Mesendoderm (in vitro differentiated cells): ENCODE measurements at regions not wholly inside any gene's neighbourhood (a gene's known extent, or its start where the extent isn't known, plus 50 kb on each side); places are given as distances from the start of the nearest gene placed in this dataset.
"Not testable (repeated sequence)": the region's sequence is repeated elsewhere in the genome, so short reads cannot be mapped to it uniquely, and the experiment has no call there.

ENCODE experiments used
- DNase-seq: peaks from one replicate; pipeline ENCODE4 v3.0.0; 2013
- H2AK5ac ChIP-seq: 2 replicates; pipeline ENCODE4 v1.6.1; 2013; ENCODE audit warnings: low read length, inconsistent platforms
- H2BK120ac ChIP-seq: 2 replicates; pipeline ENCODE4 v1.6.1; 2013; ENCODE audit warnings: low read depth, mild to moderate bottlenecking, low read length, moderate library complexity, mixed read lengths
- H2BK15ac ChIP-seq: replicated peaks from 2 replicates; pipeline ENCODE4 v1.6.1; 2013; ENCODE audit warnings: low read depth, mild to moderate bottlenecking, moderate library complexity
- H2BK5ac ChIP-seq: 2 replicates; pipeline ENCODE4 v1.6.1; 2013; ENCODE audit warnings: low read length, inconsistent platforms
- H3K18ac ChIP-seq: 2 replicates; pipeline ENCODE4 v1.6.1; 2013; ENCODE audit warnings: mild to moderate bottlenecking, low read length, mixed read lengths
- H3K23ac ChIP-seq: one replicate; pipeline ENCODE4 v1.6.1; 2013; ENCODE audit warnings: low read length
- H3K27ac ChIP-seq: 2 replicates; pipeline ENCODE4 v1.5.1; 2013; ENCODE audit warnings: low read depth, mild to moderate bottlenecking, inconsistent platforms, low read length, moderate library complexity
- H3K27me3 ChIP-seq: 2 replicates; pipeline ENCODE4 v1.6.1; 2013; ENCODE audit warnings: low read length, control low read depth, mild to moderate bottlenecking, inconsistent platforms; ENCODE audit not compliant: insufficient read depth, poor library complexity
- H3K36me3 ChIP-seq: 2 replicates; pipeline ENCODE4 v1.6.1; 2013; ENCODE audit warnings: low read length, inconsistent platforms; ENCODE audit not compliant: control insufficient read depth, insufficient read depth
- H3K4ac ChIP-seq: one replicate; pipeline ENCODE4 v1.6.1; 2013; ENCODE audit warnings: low read depth, mild to moderate bottlenecking, low read length, moderate library complexity
- H3K4me1 ChIP-seq: 2 replicates; pipeline ENCODE4 v1.6.1; 2013; ENCODE audit warnings: low read depth, low read length, inconsistent platforms; ENCODE audit not compliant: control insufficient read depth
- H3K4me2 ChIP-seq: 2 replicates; pipeline ENCODE4 v1.6.1; 2013; ENCODE audit warnings: low read length
- H3K4me3 ChIP-seq: 2 replicates; pipeline ENCODE4 v1.5.1; 2013; ENCODE audit warnings: mild to moderate bottlenecking, low read length
- H3K56ac ChIP-seq: one replicate; pipeline ENCODE4 v1.6.1; 2013; ENCODE audit warnings: low read length
- H3K79me1 ChIP-seq: 2 replicates; pipeline ENCODE4 v1.6.1; 2013; ENCODE audit warnings: low read length, inconsistent platforms
- H3K79me2 ChIP-seq: 2 replicates; pipeline ENCODE4 v1.6.1; 2013; ENCODE audit warnings: mild to moderate bottlenecking, low read length; ENCODE audit not compliant: control insufficient read depth, insufficient read depth
- H3K9ac ChIP-seq: 2 replicates; pipeline ENCODE4 v1.6.1; 2013; ENCODE audit warnings: low read length, inconsistent platforms
- H4K5ac ChIP-seq: one replicate; pipeline ENCODE4 v1.6.1; 2013; ENCODE audit warnings: low read length
- H4K8ac ChIP-seq: one replicate; pipeline ENCODE4 v1.6.1; 2013; ENCODE audit warnings: low read depth, mild to moderate bottlenecking, control low read depth, low read length, moderate library complexity
- WGBS: extraction: QIAGEN DNeasy Blood & Tissue Kit; methylation state at CpG from one replicate; pipeline ENCODE4 v1.1.7; 2013; ENCODE audit warnings: low lambda C conversion rate, missing lambda C conversion rate; ENCODE audit not compliant: insufficient coverage; ENCODE audit errors: extremely low coverage; 5-methylcytosine and 5-hydroxymethylcytosine counted together

DNA sequence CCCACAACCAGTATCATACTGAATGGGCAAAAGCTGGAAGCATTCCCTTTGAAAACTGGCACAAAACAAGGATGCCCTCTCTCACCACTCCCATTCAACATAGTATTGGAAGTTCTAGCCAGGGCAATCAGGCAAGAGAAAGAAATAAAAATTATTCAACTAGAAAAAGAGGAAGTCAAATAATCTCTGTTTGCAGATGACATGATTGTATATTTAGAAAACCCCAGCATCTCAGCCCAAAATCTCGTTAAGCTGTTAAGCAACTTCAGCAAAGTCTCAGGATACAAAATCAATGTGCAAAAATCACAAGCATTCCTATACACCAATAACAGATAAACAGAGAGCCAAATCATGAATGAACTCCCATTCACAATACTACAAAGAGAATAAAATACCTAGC lies 1297.0 kb upstream of the PCDH9 start:
- no CpG with 5 or more reads among the region's 1 CpG for WGBS
- H2BK15ac ChIP-seq, H3K4me1 ChIP-seq, DNase-seq, H3K79me1 ChIP-seq, H4K5ac ChIP-seq, H3K56ac ChIP-seq, H3K9ac ChIP-seq, H3K36me3 ChIP-seq, H3K4me2 ChIP-seq, H4K8ac ChIP-seq, H3K23ac ChIP-seq, H3K27ac ChIP-seq, H3K79me2 ChIP-seq, H2AK5ac ChIP-seq, H2BK120ac ChIP-seq, H3K4me3 ChIP-seq, H3K18ac ChIP-seq, H2BK5ac ChIP-seq, H3K4ac ChIP-seq, H3K27me3 ChIP-seq: not testable (repeated sequence)

GRCh38 chr13:68523838-68524424 lies 1293.8 kb upstream of the PCDH9 start:
- Histone ChIP-seq H2BK15ac (no peak overlapping the region), H3K4me3 (no peak overlapping the region), H2BK120ac (no peak overlapping the region), H2BK5ac (no peak overlapping the region), H3K4me2 (no peak overlapping the region), H3K27ac (no peak overlapping the region), H3K36me3 (no peaks in the 10 kb centered on the region), H3K4me1 (no peaks in the 10 kb centered on the region), H3K18ac (no peak overlapping the region), H3K27me3 (no peaks in the 10 kb centered on the region), H3K56ac (no peak overlapping the region), H4K8ac (no peak overlapping the region), H3K9ac (no peak overlapping the region), H3K23ac (no peak overlapping the region), H4K5ac (no peak overlapping the region), H2AK5ac (no peak overlapping the region), H3K79me1 (no peaks in the 10 kb centered on the region), H3K79me2 (no peaks in the 10 kb centered on the region), H3K4ac (no peak overlapping the region)
- DNase-seq: no peak
- no CpG with 5 or more reads among the region's 30 CpGs for WGBS

- Histone ChIP-seq H3K4me3 (no peak overlapping the region), H3K27ac (no peak overlapping the region), H3K27me3 (no peaks in the 10 kb centered on the region), H3K23ac (no peak overlapping the region), H2BK15ac (no peak overlapping the region), H3K56ac (no peak overlapping the region), H3K9ac (no peak overlapping the region), H3K4me2 (no peak overlapping the region), H3K79me1 (no peaks in the 10 kb centered on the region), H2BK120ac (no peak overlapping the region), H3K4me1 (no peaks in the 10 kb centered on the region), H3K18ac (no peak overlapping the region), H2BK5ac (no peak overlapping the region), H4K5ac (no peak overlapping the region), H3K79me2 (no peaks in the 10 kb centered on the region), H3K4ac (no peak overlapping the region), H3K36me3 (no peaks in the 10 kb centered on the region), H4K8ac (no peak overlapping the region), H2AK5ac (no peak overlapping the region)
- WGBS: no CpG with 5 or more reads among the region's 2 CpGs
- DNase-seq: no peak
Observed at GRCh38 chr13:68522184-68522583, 1292.0 kb upstream of the PCDH9 start.

GRCh38 chr13:68509734-68510621 lies 1279.8 kb upstream of the PCDH9 start:
- WGBS: no CpG with 5 or more reads among the region's 4 CpGs
- H3K27ac ChIP-seq: no peak overlapping the region

DNA sequence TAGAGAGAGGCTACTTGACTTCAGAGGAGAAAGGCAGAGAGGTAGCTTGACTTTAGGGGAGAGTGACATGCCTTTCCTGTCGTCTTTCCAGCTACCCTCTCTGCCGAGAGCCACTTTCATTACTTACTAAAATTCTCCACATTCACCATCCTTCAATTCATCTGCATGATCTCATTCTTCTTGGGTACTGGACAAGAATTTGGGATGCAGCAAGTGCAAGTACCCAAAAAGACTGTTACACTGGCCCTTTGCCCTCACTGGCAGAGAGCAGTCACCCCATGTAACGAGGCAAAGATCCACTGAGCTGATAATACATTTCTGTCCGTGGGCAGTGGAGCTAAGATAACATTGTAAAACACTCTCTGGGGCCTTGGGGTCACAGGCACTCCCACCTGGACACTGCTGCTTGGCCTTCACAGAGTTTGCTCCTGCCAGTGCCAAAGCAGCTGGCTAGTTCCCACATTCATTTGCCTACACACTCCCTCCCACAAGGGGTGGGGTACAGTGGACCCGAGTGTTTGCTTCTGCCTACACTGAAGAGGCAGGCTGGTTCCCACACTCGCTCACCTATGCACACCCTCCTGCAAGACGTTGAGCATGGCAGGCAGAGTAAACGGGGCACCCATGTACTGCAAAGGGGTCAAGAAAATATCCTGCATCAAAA lies 1276.9 kb upstream of the PCDH9 start:
- WGBS: no CpG with 5 or more reads among the region's 8 CpGs
- Histone ChIP-seq H3K27ac (no peak overlapping the region), H3K4ac (no peak overlapping the region)

More at GRCh38 chr13:68509734-68510621, 1279.8 kb upstream of the PCDH9 start:
- Histone ChIP-seq H3K4ac (no peak overlapping the region), H3K56ac (no peak overlapping the region), H3K4me2 (no peak overlapping the region), H3K79me2 (no peaks in the 10 kb centered on the region), H3K79me1 (no peaks in the 10 kb centered on the region), H3K23ac (no peak overlapping the region), H2BK5ac (no peak overlapping the region), H3K4me3 (no peak overlapping the region), H3K36me3 (no peaks in the 10 kb centered on the region), H2BK15ac (no peak overlapping the region), H3K4me1 (no peaks in the 10 kb centered on the region), H2BK120ac (no peak overlapping the region), H2AK5ac (no peak overlapping the region), H3K27me3 (no peaks in the 10 kb centered on the region), H3K9ac (no peak overlapping the region), H3K18ac (no peak overlapping the region), H4K8ac (no peak overlapping the region), H4K5ac (no peak overlapping the region)
- DNase-seq: no peak

More for the DNA sequence above, 1276.9 kb upstream of the PCDH9 start:
- Histone ChIP-seq H2BK5ac (no peak overlapping the region), H3K4me1 (no peaks in the 10 kb centered on the region), H3K23ac (no peak overlapping the region), H3K9ac (no peak overlapping the region), H3K4me2 (no peak overlapping the region), H2AK5ac (no peak overlapping the region), H3K27me3 (no peaks in the 10 kb centered on the region), H4K8ac (no peak overlapping the region), H3K36me3 (no peaks in the 10 kb centered on the region), H4K5ac (no peak overlapping the region), H3K56ac (no peak overlapping the region), H2BK15ac (no peak overlapping the region), H3K4me3 (no peak overlapping the region), H2BK120ac (no peak overlapping the region), H3K18ac (no peak overlapping the region), H3K79me2 (no peaks in the 10 kb centered on the region), H3K79me1 (no peaks in the 10 kb centered on the region)
- no peak for DNase-seq
